ENCODE measurements at regions not wholly inside any gene's neighbourhood (a gene's known extent, or its start where the extent isn't known, plus 50 kb on each side); places are given as distances from the start of the nearest gene placed in this dataset.

- no peaks in the 10 kb centered on the region for H3K4me1 ChIP-seq (ENCODE audit: low read depth, poor library complexity, severe bottlenecking)
- H3K4me2 ChIP-seq, result no peak overlapping the region
- H3K27ac ChIP-seq, result no peak overlapping the region
- no peaks in the 10 kb centered on the region for H4K20me1 ChIP-seq (ENCODE audit: insufficient read depth)
- no peak overlapping the region for H3K9ac ChIP-seq
- TF ChIP-seq CTCF (conservative IDR thresholded peaks at IDR 0.05; ENCODE audit: low read depth, low read length), result no peak
- no peaks in the 10 kb centered on the region for H3K36me3 ChIP-seq (ENCODE audit: insufficient read depth)
- no peaks in the 10 kb centered on the region for H3K79me2 ChIP-seq (ENCODE audit: insufficient read depth, low read depth)
- no peak overlapping the region for H3K4me3 ChIP-seq (IDR thresholded peaks at IDR 0.05; ENCODE audit: insufficient read depth, low read depth, low read length)
- no peaks in the 10 kb centered on the region for H3K27me3 ChIP-seq (ENCODE audit: insufficient read depth, low read depth)
- H2AFZ ChIP-seq (ENCODE audit: low read depth), result no peak overlapping the region
Observed at GRCh38 chr14:101440496-101440895, 120.8 kb upstream of the DIO3 start.

- Histone ChIP-seq H4K20me1 (ENCODE audit: insufficient read depth) (no peaks in the 10 kb centered on the region), H3K27me3 (ENCODE audit: insufficient read depth, low read depth) (no peaks in the 10 kb centered on the region), H3K4me1 (ENCODE audit: low read depth, poor library complexity, severe bottlenecking) (no peaks in the 10 kb centered on the region), H2AFZ (ENCODE audit: low read depth) (no peak overlapping the region), H3K4me2 (no peak overlapping the region), H3K36me3 (ENCODE audit: insufficient read depth) (no peaks in the 10 kb centered on the region), H3K27ac (no peak overlapping the region), H3K79me2 (ENCODE audit: insufficient read depth, low read depth) (no peaks in the 10 kb centered on the region), H3K4me3 (IDR thresholded peaks at IDR 0.05; ENCODE audit: insufficient read depth, low read depth, low read length) (no peak overlapping the region), H3K9ac (no peak overlapping the region)
- TF ChIP-seq CTCF (conservative IDR thresholded peaks at IDR 0.05; ENCODE audit: low read depth, low read length), result no peak
Observed at GRCh38 chr14:101441710-101442109, 119.6 kb upstream of the DIO3 start.

- Histone ChIP-seq H2AFZ (ENCODE audit: low read depth) (no peak overlapping the region), H3K27ac (no peak overlapping the region), H3K4me1 (ENCODE audit: low read depth, poor library complexity, severe bottlenecking) (no peaks in the 10 kb centered on the region), H3K79me2 (ENCODE audit: insufficient read depth, low read depth) (no peaks in the 10 kb centered on the region), H3K36me3 (ENCODE audit: insufficient read depth) (no peaks in the 10 kb centered on the region), H4K20me1 (ENCODE audit: insufficient read depth) (no peaks in the 10 kb centered on the region), H3K27me3 (ENCODE audit: insufficient read depth, low read depth) (no peaks in the 10 kb centered on the region), H3K4me2 (no peak overlapping the region), H3K4me3 (IDR thresholded peaks at IDR 0.05; ENCODE audit: insufficient read depth, low read depth, low read length) (no peak overlapping the region), H3K9ac (no peak overlapping the region)
- TF ChIP-seq CTCF (conservative IDR thresholded peaks at IDR 0.05; ENCODE audit: low read depth, low read length), result no peak
Observed at GRCh38 chr14:101442451-101442850, 118.8 kb upstream of the DIO3 start.

- Histone ChIP-seq H3K36me3 (ENCODE audit: insufficient read depth) (no peaks in the 10 kb centered on the region), H3K79me2 (ENCODE audit: insufficient read depth, low read depth) (no peaks in the 10 kb centered on the region), H3K4me2 (no peak overlapping the region), H3K4me3 (IDR thresholded peaks at IDR 0.05; ENCODE audit: insufficient read depth, low read depth, low read length) (no peak overlapping the region), H3K27me3 (ENCODE audit: insufficient read depth, low read depth) (no peaks in the 10 kb centered on the region), H2AFZ (ENCODE audit: low read depth) (no peak overlapping the region), H4K20me1 (ENCODE audit: insufficient read depth) (no peaks in the 10 kb centered on the region), H3K9ac (no peak overlapping the region), H3K4me1 (ENCODE audit: low read depth, poor library complexity, severe bottlenecking) (no peaks in the 10 kb centered on the region), H3K27ac (no peak overlapping the region)
- TF ChIP-seq CTCF (conservative IDR thresholded peaks at IDR 0.05; ENCODE audit: low read depth, low read length), result no peak
Observed at GRCh38 chr14:101444116-101444515, 117.2 kb upstream of the DIO3 start.

GRCh38 chr14:101445278-101445677 lies 116.0 kb upstream of the DIO3 start:
- Histone ChIP-seq H2AFZ (ENCODE audit: low read depth) (no peak overlapping the region), H3K27ac (no peak overlapping the region), H3K79me2 (ENCODE audit: insufficient read depth, low read depth) (no peaks in the 10 kb centered on the region), H3K9ac (no peak overlapping the region), H3K4me1 (ENCODE audit: low read depth, poor library complexity, severe bottlenecking) (no peaks in the 10 kb centered on the region), H3K4me2 (no peak overlapping the region), H3K4me3 (IDR thresholded peaks at IDR 0.05; ENCODE audit: insufficient read depth, low read depth, low read length) (no peak overlapping the region), H3K36me3 (ENCODE audit: insufficient read depth) (no peaks in the 10 kb centered on the region), H4K20me1 (ENCODE audit: insufficient read depth) (no peaks in the 10 kb centered on the region), H3K27me3 (ENCODE audit: insufficient read depth, low read depth) (no peaks in the 10 kb centered on the region)
- TF ChIP-seq CTCF (conservative IDR thresholded peaks at IDR 0.05; ENCODE audit: low read depth, low read length), result no peak
